GM12891 (cell line): ENCODE measurements at regions not wholly inside any gene's neighbourhood (a gene's known extent, or its start where the extent isn't known, plus 50 kb on each side); places are given as distances from the start of the nearest gene placed in this dataset.

Experiments
- POLR2A ChIP-seq: IDR thresholded peaks from 2 replicates; pipeline ENCODE4 v1.6.1; 2011; ENCODE audit warnings: low read depth, low read length, control low read depth
- TAF1 ChIP-seq: IDR thresholded peaks from 2 replicates; pipeline ENCODE4 v1.6.1; 2011; ENCODE audit warnings: low read depth, low read length, control low read depth

GRCh38 chr6:21348146-21348503 is 245.4 kb upstream of the SOX4 start:
- TF ChIP-seq POLR2A = no peak
- TF ChIP-seq TAF1 = no peak
